CD4-positive, alpha-beta T cell (primary cell): ENCODE measurements at regions not wholly inside any gene's neighbourhood (a gene's known extent, or its start where the extent isn't known, plus 50 kb on each side); places are given as distances from the start of the nearest gene placed in this dataset.

Source experiments
- ATAC-seq: fragments of 200-7000 bp; cut with Tn5 transposase; one replicate; pipeline ENCODE4 v1.10.0; 2022; ENCODE audit warnings: mild to moderate bottlenecking; ENCODE audit not compliant: poor library complexity
- CTCF ChIA-PET: fragments of 350-600 bp; sonication (Branson Sonifier 250); formaldehyde crosslinking; loops from one replicate; lab custom pipeline; 2021; ENCODE audit warnings: antibody characterized with exemption, inconsistent platforms; lab: Charles Lee
- POLR2A ChIA-PET: fragments of 350-600 bp; sonication (Branson Sonifier 250); formaldehyde crosslinking; loops from one replicate; lab custom pipeline; 2021; ENCODE audit warnings: antibody characterized with exemption, inconsistent platforms; lab: Charles Lee
- DNase-seq, 14 experiments: peaks; one replicate each; pipeline ENCODE4 v3.0.0-alpha.2; 2013 to 2020; ENCODE audit warnings: mixed read lengths in 2 of 14
- H3K27ac ChIP-seq, 2 donors: one replicate each; pipeline versions ENCODE4 v1.5.1 to v1.7.0; 2013; ENCODE audit warnings: low read length in 2 of 2, low read depth in 1 of 2, mild to moderate bottlenecking in 1 of 2
- H3K27me3 ChIP-seq, 2 experiments: 1 replicate in 1 of 2; 2 replicates in 1 of 2; pipeline versions ENCODE4 v1.6.1 to v1.7.0; 2013; ENCODE audit warnings: low read length in 2 of 2, control low read depth in 1 of 2, mild to moderate bottlenecking in 1 of 2, moderate library complexity in 1 of 2; ENCODE audit not compliant: insufficient read depth in 2 of 2, control insufficient read depth in 1 of 2
- H3K36me3 ChIP-seq: one replicate; pipeline ENCODE4 v1.6.1; 2013; ENCODE audit warnings: low read length, control low read depth; ENCODE audit not compliant: insufficient read depth
- H3K4me1 ChIP-seq: one replicate; pipeline ENCODE4 v1.6.1; 2013; ENCODE audit warnings: low read length, control low read depth; ENCODE audit not compliant: insufficient read depth
- H3K4me3 ChIP-seq: one replicate; pipeline ENCODE4 v1.5.1; 2013; ENCODE audit warnings: mild to moderate bottlenecking, low read length, moderate library complexity
- H3K9me3 ChIP-seq, 2 experiments: 1 replicate in 1 of 2; 2 replicates in 1 of 2; pipeline versions ENCODE4 v1.6.1 to v1.7.0; 2013; ENCODE audit warnings: low read length in 2 of 2, mild to moderate bottlenecking in 2 of 2, control low read depth in 1 of 2, moderate library complexity in 1 of 2; ENCODE audit not compliant: control insufficient read depth in 1 of 2, insufficient read depth in 1 of 2
- H3K27ac Mint-ChIP-seq: one replicate; pipeline ENCODE4 v1.8.0; 2020; ENCODE audit warnings: mixed read lengths
- H3K27me3 Mint-ChIP-seq: one replicate; pipeline ENCODE4 v1.8.0; 2021; ENCODE audit warnings: mixed read lengths
- H3K36me3 Mint-ChIP-seq: one replicate; pipeline ENCODE4 v1.8.0; 2021; ENCODE audit warnings: low read depth, mixed read lengths
- H3K4me1 Mint-ChIP-seq: one replicate; pipeline ENCODE4 v1.8.0; 2021; ENCODE audit warnings: low read depth, mixed read lengths
- H3K4me3 Mint-ChIP-seq: one replicate; pipeline ENCODE4 v1.8.0; 2020; ENCODE audit warnings: mild to moderate bottlenecking, mixed read lengths
- H3K9me3 Mint-ChIP-seq: one replicate; pipeline ENCODE4 v1.8.0; 2020; ENCODE audit warnings: mixed read lengths
- intact Hi-C, 2 experiments: fragments of 100-400 bp; cut with DNase I in 1 of 2; cut with micrococcal nuclease in 1 of 2; formaldehyde crosslinking; loops; one replicate each; pipeline versions ENCODE4 v1.15.1 to v1.9.0; 2023 to 2025; cut with DNase I, micrococcal nuclease
- TF ChIP-seq, protein P1 (sequence below): fragments of 200-600 bp; IDR thresholded peaks from one replicate; pipeline ENCODE4 v1.8.0; 2022; ENCODE audit warnings: antibody characterized with exemption, mild to moderate bottlenecking

DNA sequence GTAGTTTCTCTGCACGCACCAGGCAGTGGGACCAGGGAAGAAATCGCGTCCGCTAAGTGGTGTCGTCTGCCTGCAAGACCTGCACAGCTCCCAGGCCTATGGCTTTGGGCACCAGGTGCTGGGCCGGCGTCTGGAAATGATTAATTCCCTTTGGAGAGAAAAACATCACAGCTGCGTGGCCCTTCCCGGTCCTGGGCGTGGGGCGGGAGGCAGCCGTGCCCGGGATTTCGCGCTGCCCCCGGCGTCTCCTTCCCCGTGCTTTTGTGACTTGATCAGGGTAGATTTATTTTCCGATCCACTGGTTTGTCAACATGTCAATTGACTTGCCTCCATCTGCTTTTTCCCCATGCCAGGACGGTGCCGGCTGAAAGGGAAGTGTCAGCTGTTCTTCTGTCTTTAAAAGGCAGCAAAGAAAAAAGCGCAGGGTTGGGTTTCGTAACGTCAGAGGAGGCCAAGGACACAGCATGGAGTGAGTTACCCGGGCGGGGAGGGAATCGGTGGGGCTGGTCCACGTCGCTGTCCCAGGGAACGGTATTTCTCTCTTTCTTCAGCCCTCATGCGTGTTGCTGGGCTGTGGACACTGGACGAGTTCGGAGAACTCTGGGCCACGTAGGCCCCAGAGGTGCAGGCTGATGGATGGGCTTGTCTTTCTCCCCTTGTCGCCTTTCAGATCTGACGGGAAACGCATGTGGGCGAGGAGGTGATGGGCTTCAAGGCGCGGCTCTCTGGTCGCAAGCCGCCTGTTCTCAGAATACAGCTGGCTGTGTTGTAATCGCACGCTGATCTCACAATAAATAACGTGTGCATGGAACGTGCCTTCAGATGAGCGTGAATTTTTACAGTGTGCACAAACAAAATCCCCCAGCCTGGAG, 188.1 kb upstream of the ZNF469 start:
- Mint-ChIP-seq H3K4me3 (no peak overlapping the region), H3K36me3 (no peaks in the 10 kb centered on the region), H3K9me3 (no peaks in the 10 kb centered on the region), H3K27me3 (no peaks in the 10 kb centered on the region), H3K4me1 (no peaks in the 10 kb centered on the region), H3K27ac (no peak overlapping the region)
- Histone ChIP-seq H3K4me1 (no peaks in the 10 kb centered on the region), H3K27me3 (no peaks in the 10 kb centered on the region), H3K36me3 (no peaks in the 10 kb centered on the region), H3K27ac (no peak overlapping the region), H3K9me3 (no peaks in the 10 kb centered on the region), H3K4me3 (no peak overlapping the region)
- TF ChIP-seq, protein P1, sequence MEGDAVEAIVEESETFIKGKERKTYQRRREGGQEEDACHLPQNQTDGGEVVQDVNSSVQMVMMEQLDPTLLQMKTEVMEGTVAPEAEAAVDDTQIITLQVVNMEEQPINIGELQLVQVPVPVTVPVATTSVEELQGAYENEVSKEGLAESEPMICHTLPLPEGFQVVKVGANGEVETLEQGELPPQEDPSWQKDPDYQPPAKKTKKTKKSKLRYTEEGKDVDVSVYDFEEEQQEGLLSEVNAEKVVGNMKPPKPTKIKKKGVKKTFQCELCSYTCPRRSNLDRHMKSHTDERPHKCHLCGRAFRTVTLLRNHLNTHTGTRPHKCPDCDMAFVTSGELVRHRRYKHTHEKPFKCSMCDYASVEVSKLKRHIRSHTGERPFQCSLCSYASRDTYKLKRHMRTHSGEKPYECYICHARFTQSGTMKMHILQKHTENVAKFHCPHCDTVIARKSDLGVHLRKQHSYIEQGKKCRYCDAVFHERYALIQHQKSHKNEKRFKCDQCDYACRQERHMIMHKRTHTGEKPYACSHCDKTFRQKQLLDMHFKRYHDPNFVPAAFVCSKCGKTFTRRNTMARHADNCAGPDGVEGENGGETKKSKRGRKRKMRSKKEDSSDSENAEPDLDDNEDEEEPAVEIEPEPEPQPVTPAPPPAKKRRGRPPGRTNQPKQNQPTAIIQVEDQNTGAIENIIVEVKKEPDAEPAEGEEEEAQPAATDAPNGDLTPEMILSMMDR, result no peak
- no peak for ATAC-seq
- DNase-seq, result peak in 1 of 14 experiments; percentile 3
- ChIA-PET POLR2A (no interaction called here), CTCF (no interaction called here)
- intact Hi-C loops, result loop anchor here in 1 of 2 experiments (10.0 kb wide), 1 partner anchor 370 kb away; no protein-coding TSS in a partner anchor

DNA sequence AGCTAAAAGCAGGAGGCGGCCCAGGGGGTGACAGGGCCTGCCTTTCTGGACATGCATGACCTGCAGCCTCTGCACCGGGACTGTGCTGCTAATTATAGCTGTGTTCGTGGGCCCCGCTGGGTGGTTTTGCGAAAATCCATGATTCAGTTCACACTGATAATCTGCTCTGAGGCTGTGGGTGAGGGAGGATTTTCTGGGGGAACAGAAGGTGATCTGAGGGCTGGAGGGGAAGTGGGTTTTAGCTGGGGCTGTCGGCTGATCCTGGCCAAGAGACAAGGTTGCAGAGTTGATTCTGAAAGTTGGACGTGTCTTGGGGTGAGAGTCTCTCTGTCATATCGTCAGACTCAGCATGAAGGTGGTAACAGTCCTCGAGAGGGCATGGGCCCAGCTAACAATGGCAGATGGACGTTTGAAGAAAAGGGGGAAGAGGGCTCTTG, 187.5 kb upstream of the ZNF469 start:
- POLR2A ChIA-PET, result no interaction called here
- Mint-ChIP-seq H3K4me1 (no peaks in the 10 kb centered on the region), H3K36me3 (no peaks in the 10 kb centered on the region), H3K27ac (no peak overlapping the region), H3K27me3 (no peaks in the 10 kb centered on the region), H3K4me3 (no peak overlapping the region), H3K9me3 (no peaks in the 10 kb centered on the region)
- Histone ChIP-seq H3K4me1 (no peaks in the 10 kb centered on the region), H3K27me3 (no peaks in the 10 kb centered on the region), H3K9me3 (no peaks in the 10 kb centered on the region), H3K4me3 (no peak overlapping the region), H3K27ac (no peak overlapping the region), H3K36me3 (no peaks in the 10 kb centered on the region)
- intact Hi-C loops, result loop anchor here in 1 of 2 experiments (10.0 kb wide), 1 partner anchor 370 kb away; no protein-coding TSS in a partner anchor
- CTCF ChIA-PET, result no interaction called here
- TF ChIP-seq, protein P1, result no peak
- ATAC-seq (no peak), DNase-seq (no peak)

DNA sequence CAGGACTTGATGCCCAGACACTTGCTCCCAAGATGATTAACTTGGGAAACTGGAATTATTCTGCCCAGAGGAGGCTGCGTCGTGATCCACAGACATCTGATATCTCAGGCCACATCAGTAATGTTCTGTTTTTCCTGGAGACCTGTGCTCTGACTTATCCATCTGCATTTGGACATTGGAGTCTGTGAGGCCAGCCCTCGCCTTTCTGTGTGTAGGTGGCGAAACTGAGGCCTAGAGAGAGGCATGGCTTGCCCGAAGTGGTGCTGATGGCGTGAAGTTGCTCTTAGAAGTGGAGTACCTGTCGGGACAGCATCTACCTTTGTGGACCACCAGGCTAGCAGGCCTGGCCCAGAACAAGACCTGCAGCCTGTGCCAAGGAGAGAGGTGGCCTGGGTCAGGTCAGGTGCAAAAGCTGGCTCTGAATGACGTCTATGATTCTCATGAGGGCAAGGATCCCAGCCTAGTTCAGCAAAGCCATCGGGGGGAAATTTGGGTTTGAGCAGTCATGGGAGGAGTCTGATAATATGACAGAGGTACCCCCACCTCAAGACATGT, 186.8 kb upstream of the ZNF469 start:
- intact Hi-C loops, result loop anchor here in 1 of 2 experiments (10.0 kb wide), 1 partner anchor 369 kb away; no protein-coding TSS in a partner anchor
- H3K9me3 ChIP-seq, result no peaks in the 10 kb centered on the region
- Mint-ChIP-seq H3K9me3 (no peaks in the 10 kb centered on the region), H3K36me3 (no peaks in the 10 kb centered on the region), H3K4me1 (no peaks in the 10 kb centered on the region), H3K27me3 (no peaks in the 10 kb centered on the region), H3K4me3 (no peak overlapping the region), H3K27ac (no peak overlapping the region)
- H3K4me1 ChIP-seq, result no peaks in the 10 kb centered on the region
- POLR2A ChIA-PET, result no interaction called here
- DNase-seq, result no peak
- no peaks in the 10 kb centered on the region for H3K36me3 ChIP-seq
- TF ChIP-seq, protein P1, result no peak
- CTCF ChIA-PET, result no interaction called here
- no peaks in the 10 kb centered on the region for H3K27me3 ChIP-seq
- no peak for ATAC-seq
- no peak overlapping the region for H3K4me3 ChIP-seq
- no peak overlapping the region for H3K27ac ChIP-seq
